Activated T-helper 1 cell treated with anti-CD3 and anti-CD28 coated beads, Interleukin-2, amount 50 U/mL, for 16 hours (primary cell): ENCODE measurements at regions not wholly inside any gene's neighbourhood (a gene's known extent, or its start where the extent isn't known, plus 50 kb on each side); places are given as distances from the start of the nearest gene placed in this dataset.

ENCODE experiments used
- DNase-seq, 2 donors: peaks; one replicate each; pipeline ENCODE4 v3.0.0-alpha.2; 2020; ENCODE audit warnings: low read depth in 1 of 2, low spot score in 1 of 2

- no peak for DNase-seq
Observed at GRCh38 chr1:185373813-185374529, 56.9 kb upstream of the IVNS1ABP start.

DNA sequence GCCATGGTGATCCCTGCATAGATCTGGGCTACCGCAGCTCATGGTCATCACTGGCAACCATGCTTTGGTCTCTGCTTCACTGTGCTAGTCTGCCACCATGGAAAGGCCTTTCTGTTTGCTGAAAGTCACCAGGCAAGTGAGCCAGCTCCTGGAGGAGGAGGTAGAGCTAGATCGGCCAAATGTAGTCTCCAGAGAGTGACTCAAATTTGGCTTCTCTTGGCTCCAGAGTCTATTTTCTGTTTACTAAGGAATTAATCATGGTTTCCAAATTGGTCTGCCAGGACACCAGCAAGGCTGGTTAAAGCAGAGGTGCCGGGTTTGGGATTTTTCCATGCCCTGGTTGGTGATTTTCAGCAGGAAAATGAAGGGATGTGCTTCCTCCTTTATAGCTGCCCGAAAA is 52.7 kb upstream of the IVNS1ABP start:
- no peak for DNase-seq

- no peak for DNase-seq
Observed at GRCh38 chr1:185368913-185369491, 52.0 kb upstream of the IVNS1ABP start.

GRCh38 chr1:185368313-185368855 is 51.3 kb upstream of the IVNS1ABP start:
- no peak for DNase-seq

DNA sequence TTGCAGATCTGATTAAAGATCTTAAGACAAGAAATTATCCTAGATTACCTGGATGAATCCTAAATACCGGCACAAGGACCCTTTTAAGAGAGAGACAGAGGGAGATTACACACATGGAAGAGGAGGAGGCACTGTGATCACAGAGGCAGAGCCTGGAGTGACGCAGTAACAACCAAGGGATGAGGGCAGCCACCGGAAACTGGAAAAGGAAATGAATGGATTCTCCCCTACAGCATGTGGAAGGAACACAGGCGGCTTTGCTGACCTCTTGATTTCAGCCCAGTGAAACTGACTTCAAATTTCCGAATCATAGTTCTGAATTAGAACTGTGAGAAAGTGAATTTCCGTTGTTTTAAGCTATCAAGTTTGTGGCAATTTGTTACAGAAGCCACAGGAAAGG is 50.2 kb upstream of the IVNS1ABP start:
- no peak for DNase-seq
